HEK293 (cell line): ENCODE measurements at regions not wholly inside any gene's neighbourhood (a gene's known extent, or its start where the extent isn't known, plus 50 kb on each side); places are given as distances from the start of the nearest gene placed in this dataset.

Source experiments
- CTCF ChIA-PET: fragments of 350-600 bp; formaldehyde crosslinking; extraction: SDS; loops from one replicate; lab custom pipeline; 2021; ENCODE audit warnings: antibody characterized with exemption; lab: Yijun Ruan, JAX
- POLR2A ChIA-PET: fragments of 300-600 bp; formaldehyde crosslinking; extraction: SDS; loops from one replicate; lab custom pipeline; 2020; ENCODE audit warnings: antibody characterized with exemption, inconsistent platforms; lab: Yijun Ruan, JAX
- H3K27ac ChIP-seq: fragments of 200-500 bp; sonication (Bioruptor generic); 2 replicates; pipeline ENCODE4 v1.5.1; 2014; ENCODE audit warnings: low read depth, low read length, control low read depth, inconsistent platforms; ENCODE audit errors: extremely low read depth
- H3K36me3 ChIP-seq, 2 experiments: fragments of 200-500 bp in 1 of 2; sonication (Bioruptor generic) in 1 of 2; 1 replicate in 1 of 2; 2 replicates in 1 of 2; pipeline ENCODE4 v1.5.1; 2014 to 2017; ENCODE audit warnings: inconsistent platforms in 2 of 2, low read length in 2 of 2; ENCODE audit not compliant: control insufficient read depth in 2 of 2, insufficient read depth in 1 of 2
- H3K4me1 ChIP-seq: fragments of 200-500 bp; sonication (Bioruptor generic); 2 replicates; pipeline ENCODE4 v1.5.1; 2014; ENCODE audit warnings: mild to moderate bottlenecking, low read length, inconsistent platforms; ENCODE audit not compliant: control insufficient read depth, insufficient read depth
- H3K4me3 ChIP-seq: 2 replicates; pipeline ENCODE4 v1.5.1; 2011; ENCODE audit warnings: low read depth, mild to moderate bottlenecking, control low read depth, low read length, moderate library complexity
- H3K9me3 ChIP-seq: fragments of 200-500 bp; sonication (Bioruptor generic); 2 replicates; pipeline ENCODE4 v1.5.1; 2014; ENCODE audit warnings: low read depth, low read length, inconsistent platforms; ENCODE audit not compliant: control insufficient read depth, insufficient read depth
- HOXD13 ChIP-seq: sonication (generic); formaldehyde crosslinking; IDR thresholded peaks from 2 replicates; pipeline ENCODE4 v1.8.0; 2022; ENCODE audit warnings: missing genetic modification reagents, borderline replicate concordance
- OVOL3 ChIP-seq: fragments of 450-650 bp; formaldehyde crosslinking; IDR thresholded peaks from 2 replicates; pipeline ENCODE4 v1.5.1; 2016; ENCODE audit warnings: missing biosample characterization, missing genetic modification characterization
- SETDB1 ChIP-seq: IDR thresholded peaks from one replicate; pipeline ENCODE4 v1.6.1; 2017; ENCODE audit warnings: mild to moderate bottlenecking, low read length, moderate library complexity, mixed read lengths; ENCODE audit not compliant: insufficient read length
- ZBTB11 ChIP-seq: fragments of 450-650 bp; formaldehyde crosslinking; conservative IDR thresholded peaks from 2 replicates; pipeline ENCODE4 v1.5.1; 2016; ENCODE audit warnings: low read depth, missing biosample characterization, missing genetic modification characterization
- ZFP37 ChIP-seq: fragments of 450-650 bp; formaldehyde crosslinking; IDR thresholded peaks from 2 replicates; pipeline ENCODE4 v1.5.1; 2016; ENCODE audit warnings: missing biosample characterization, missing genetic modification characterization
- ZFP41 ChIP-seq: fragments of 450-650 bp; formaldehyde crosslinking; IDR thresholded peaks from 2 replicates; pipeline ENCODE4 v1.5.1; 2016; ENCODE audit warnings: missing biosample characterization, missing genetic modification characterization, borderline replicate concordance
- ZNF121 ChIP-seq: fragments of 450-650 bp; formaldehyde crosslinking; IDR thresholded peaks from 2 replicates; pipeline ENCODE4 v1.5.1; 2016; ENCODE audit warnings: missing biosample characterization, missing genetic modification characterization
- ZNF138 ChIP-seq: fragments of 450-650 bp; formaldehyde crosslinking; IDR thresholded peaks from 2 replicates; pipeline ENCODE4 v1.5.1; 2016; ENCODE audit warnings: missing biosample characterization, missing genetic modification characterization, borderline replicate concordance
- ZNF354C ChIP-seq: fragments of 450-650 bp; formaldehyde crosslinking; IDR thresholded peaks from 2 replicates; pipeline ENCODE4 v1.5.1; 2016; ENCODE audit warnings: missing biosample characterization, missing genetic modification characterization, low read depth, borderline replicate concordance
- ZNF362 ChIP-seq: fragments of 450-650 bp; formaldehyde crosslinking; IDR thresholded peaks from 2 replicates; pipeline ENCODE4 v1.5.1; 2016; ENCODE audit warnings: missing biosample characterization, missing genetic modification characterization
- ZNF449 ChIP-seq: fragments of 450-650 bp; formaldehyde crosslinking; IDR thresholded peaks from 2 replicates; pipeline ENCODE4 v1.5.1; 2017; ENCODE audit warnings: missing biosample characterization, mild to moderate bottlenecking, missing genetic modification characterization, moderate library complexity
- ZNF510 ChIP-seq: fragments of 450-650 bp; formaldehyde crosslinking; IDR thresholded peaks from 2 replicates; pipeline ENCODE4 v1.5.1; 2018; ENCODE audit warnings: mild to moderate bottlenecking, missing genetic modification characterization, missing biosample characterization; ENCODE audit not compliant: insufficient replicate concordance
- ZNF571 ChIP-seq: fragments of 450-650 bp; formaldehyde crosslinking; IDR thresholded peaks from 2 replicates; pipeline ENCODE4 v1.5.0; 2017; ENCODE audit warnings: missing biosample characterization, missing genetic modification characterization
- ZNF837 ChIP-seq: fragments of 450-650 bp; formaldehyde crosslinking; IDR thresholded peaks from 2 replicates; pipeline ENCODE4 v1.5.1; 2016; ENCODE audit warnings: missing biosample characterization, missing genetic modification characterization
- TF ChIP-seq, protein P1 (sequence below): fragments of 450-650 bp; formaldehyde crosslinking; IDR thresholded peaks from 2 replicates; pipeline ENCODE4 v1.5.1; 2016; ENCODE audit warnings: missing biosample characterization, missing genetic modification characterization

DNA sequence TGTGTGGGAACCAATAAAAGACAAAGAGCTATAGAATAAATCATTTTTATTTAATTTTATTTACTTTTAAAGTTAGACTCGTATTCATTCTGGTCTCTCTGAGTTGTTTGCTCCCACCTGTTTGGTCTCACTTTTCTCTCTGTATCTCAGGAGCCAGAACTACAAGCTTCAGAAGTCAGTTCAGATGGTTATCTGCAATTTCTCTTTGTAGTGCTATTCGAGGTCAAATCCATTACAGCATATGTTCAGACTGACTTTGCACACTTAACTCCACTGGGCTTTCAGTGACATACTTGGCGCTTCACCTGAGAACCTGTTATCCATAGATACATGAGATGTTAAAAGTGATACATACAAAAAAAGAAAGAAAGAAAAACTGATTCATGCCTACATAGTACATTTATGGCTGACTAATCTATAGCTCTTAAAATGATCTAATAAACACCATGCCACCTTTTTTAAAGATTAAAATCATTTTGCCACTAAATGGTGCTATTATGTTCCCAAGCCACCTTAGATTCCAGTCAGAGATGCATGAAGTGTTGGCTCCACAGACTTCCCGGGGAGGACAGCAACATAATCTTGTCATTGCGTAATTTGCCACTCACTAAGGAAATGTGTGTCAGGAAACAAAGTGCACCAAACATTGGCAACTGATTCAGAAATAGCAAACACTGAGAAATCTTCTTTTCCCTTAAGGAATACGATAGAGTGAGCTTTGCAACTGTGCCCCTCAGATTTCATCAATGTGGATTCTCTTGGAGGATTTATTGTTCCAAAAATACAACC, 396.7 kb downstream of the HACE1 start:
- ChIA-PET CTCF (interaction anchor here (0.9 kb wide), 1 partner anchor 62 kb away, joined by 5 read pairs; no protein-coding TSS in a partner anchor), POLR2A (no interaction called here)
- no peak overlapping the region for H3K27ac ChIP-seq
- H3K4me1 ChIP-seq = no peaks in the 10 kb centered on the region
- no peak overlapping the region for H3K4me3 ChIP-seq
- H3K9me3 ChIP-seq = no peaks in the 10 kb centered on the region
- no peaks in the 10 kb centered on the region for H3K36me3 ChIP-seq
- TF ChIP-seq ZNF449 (tag by site-specific recombination) (no peak), ZNF354C (tag by site-specific recombination) (no peak)

DNA sequence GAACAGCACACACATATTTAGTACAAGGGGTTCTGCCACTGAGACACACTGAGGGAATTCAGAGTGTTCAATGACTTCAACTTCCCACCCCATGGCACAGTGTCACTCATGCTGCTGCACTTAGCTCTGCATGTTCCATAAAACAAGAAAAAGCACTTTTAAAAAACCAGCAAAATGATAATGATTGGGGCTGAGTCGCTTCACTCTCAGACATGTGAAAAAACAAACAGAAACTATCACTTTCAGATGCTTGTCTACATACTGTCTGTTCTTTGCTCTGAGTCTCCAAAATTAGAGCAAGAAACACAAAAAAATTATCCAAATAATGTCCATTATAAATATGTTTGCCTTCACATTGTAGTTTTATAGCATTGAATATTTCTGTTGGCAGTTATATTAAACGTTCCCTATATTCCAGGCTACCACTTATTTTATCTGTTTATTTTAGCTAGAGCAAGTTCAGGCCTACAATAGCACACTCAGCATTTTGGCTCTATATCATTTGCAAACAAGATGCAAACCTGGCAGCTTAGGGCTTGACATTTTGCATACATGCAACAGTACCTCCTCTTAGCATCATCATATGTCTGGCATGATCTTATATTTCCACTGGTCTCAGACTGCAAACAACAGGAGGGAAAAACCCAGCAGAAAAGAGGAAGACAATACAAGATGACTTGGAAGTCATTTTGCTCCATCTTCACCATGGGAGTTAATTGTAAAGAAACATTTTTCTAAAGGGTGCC, 398.8 kb downstream of the HACE1 start:
- Histone ChIP-seq H3K4me3 (no peak overlapping the region), H3K4me1 (no peaks in the 10 kb centered on the region), H3K9me3 (no peaks in the 10 kb centered on the region), H3K36me3 (no peaks in the 10 kb centered on the region), H3K27ac (no peak overlapping the region)
- TF ChIP-seq ZFP37 (tag by site-specific recombination) = no peak
- TF ChIP-seq ZFP41 = no peak
- TF ChIP-seq ZNF837 (tag by site-specific recombination) = no peak
- TF ChIP-seq, protein P1, sequence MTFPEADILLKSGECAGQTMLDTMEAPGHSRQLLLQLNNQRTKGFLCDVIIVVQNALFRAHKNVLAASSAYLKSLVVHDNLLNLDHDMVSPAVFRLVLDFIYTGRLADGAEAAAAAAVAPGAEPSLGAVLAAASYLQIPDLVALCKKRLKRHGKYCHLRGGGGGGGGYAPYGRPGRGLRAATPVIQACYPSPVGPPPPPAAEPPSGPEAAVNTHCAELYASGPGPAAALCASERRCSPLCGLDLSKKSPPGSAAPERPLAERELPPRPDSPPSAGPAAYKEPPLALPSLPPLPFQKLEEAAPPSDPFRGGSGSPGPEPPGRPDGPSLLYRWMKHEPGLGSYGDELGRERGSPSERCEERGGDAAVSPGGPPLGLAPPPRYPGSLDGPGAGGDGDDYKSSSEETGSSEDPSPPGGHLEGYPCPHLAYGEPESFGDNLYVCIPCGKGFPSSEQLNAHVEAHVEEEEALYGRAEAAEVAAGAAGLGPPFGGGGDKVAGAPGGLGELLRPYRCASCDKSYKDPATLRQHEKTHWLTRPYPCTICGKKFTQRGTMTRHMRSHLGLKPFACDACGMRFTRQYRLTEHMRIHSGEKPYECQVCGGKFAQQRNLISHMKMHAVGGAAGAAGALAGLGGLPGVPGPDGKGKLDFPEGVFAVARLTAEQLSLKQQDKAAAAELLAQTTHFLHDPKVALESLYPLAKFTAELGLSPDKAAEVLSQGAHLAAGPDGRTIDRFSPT (tag by site-specific recombination) = no peak
- TF ChIP-seq ZBTB11 (tag by site-specific recombination) = no peak
- no peak for TF ChIP-seq ZNF510
- TF ChIP-seq ZNF138 (tag by site-specific recombination) = no peak
- CTCF ChIA-PET = no interaction called here
- POLR2A ChIA-PET = no interaction called here

GRCh38 chr6:104459543-104459942, 400.2 kb downstream of the HACE1 start:
- TF ChIP-seq ZNF571 (tag by site-specific recombination) = no peak
- TF ChIP-seq SETDB1 = no peak
- no peak for TF ChIP-seq OVOL3 (tag by site-specific recombination)
- no peak for TF ChIP-seq ZNF362 (tag by site-specific recombination)
- TF ChIP-seq ZNF121 (tag by site-specific recombination) = no peak
- TF ChIP-seq HOXD13 (CRISPR knock-in tag) = no peak
- POLR2A ChIA-PET = no interaction called here

More at GRCh38 chr6:104459543-104459942, 400.2 kb downstream of the HACE1 start:
- Histone ChIP-seq H3K27ac (no peak overlapping the region), H3K9me3 (no peaks in the 10 kb centered on the region), H3K4me3 (no peak overlapping the region), H3K4me1 (no peaks in the 10 kb centered on the region), H3K36me3 (no peaks in the 10 kb centered on the region)
- CTCF ChIA-PET = interaction anchor here (0.8 to 1.4 kb wide), 2 partner anchors 13 to 68 kb away, joined by 3 to 4 read pairs; no protein-coding TSS in a partner anchor
